IMR-90 (cell line): ENCODE measurements at regions not wholly inside any gene's neighbourhood (a gene's known extent, or its start where the extent isn't known, plus 50 kb on each side); places are given as distances from the start of the nearest gene placed in this dataset.

ENCODE experiments used
- BHLHE40 ChIP-seq: fragments of 150-350 bp; IDR thresholded peaks from 2 replicates; pipeline ENCODE4 v1.6.1; 2016; ENCODE audit warnings: mild to moderate bottlenecking, low read depth, low read length
- CHD1 ChIP-seq: IDR thresholded peaks from 2 replicates; pipeline ENCODE4 v1.6.1; 2012; ENCODE audit warnings: low read depth, low read length, improper control_type of control experiment
- CTCF ChIP-seq: conservative IDR thresholded peaks from 2 replicates; pipeline ENCODE4 v1.5.1; 2012; ENCODE audit warnings: mild to moderate bottlenecking, low read depth, low read length, improper control_type of control experiment
- MAFK ChIP-seq: IDR thresholded peaks from 2 replicates; pipeline ENCODE4 v1.6.1; 2012; ENCODE audit warnings: low read depth, low read length, improper control_type of control experiment
- POLR2A ChIP-seq: IDR thresholded peaks from 2 replicates; pipeline ENCODE4 v1.6.1; 2012; ENCODE audit warnings: mild to moderate bottlenecking, low read depth, low read length
- RAD21 ChIP-seq: IDR thresholded peaks from 2 replicates; pipeline ENCODE4 v1.6.1; 2012; ENCODE audit warnings: low read length, improper control_type of control experiment
- USF2 ChIP-seq: fragments of 150-350 bp; IDR thresholded peaks from 2 replicates; pipeline ENCODE4 v1.6.1; 2017; ENCODE audit warnings: mild to moderate bottlenecking, antibody characterized with exemption, low read length, low read depth

- TF ChIP-seq POLR2A (no peak), CTCF (no peak), BHLHE40 (no peak), MAFK (no peak), CHD1 (no peak), USF2 (no peak), RAD21 (no peak)
Observed at GRCh38 chr6:51161752-51162151, 343.1 kb downstream of the TFAP2B start.
